PC-9 (cell line): ENCODE measurements at regions not wholly inside any gene's neighbourhood (a gene's known extent, or its start where the extent isn't known, plus 50 kb on each side); places are given as distances from the start of the nearest gene placed in this dataset.

Source experiments
- EZH2 ChIP-seq: fragments of 200-600 bp; sonication (generic); IDR thresholded peaks from 2 replicates; pipeline ENCODE4 v1.8.0; 2017; ENCODE audit warnings: antibody characterized with exemption, low read depth
- TF ChIP-seq, protein P1 (sequence below): fragments of 200-600 bp; sonication (generic); conservative IDR thresholded peaks from 2 replicates; pipeline ENCODE4 v1.6.1; 2017; ENCODE audit warnings: mixed run types, antibody characterized with exemption, mild to moderate bottlenecking, moderate library complexity

GRCh38 chr5:89850513-89850865 is 559.1 kb downstream of the CETN3 start:
- TF ChIP-seq, protein P1, sequence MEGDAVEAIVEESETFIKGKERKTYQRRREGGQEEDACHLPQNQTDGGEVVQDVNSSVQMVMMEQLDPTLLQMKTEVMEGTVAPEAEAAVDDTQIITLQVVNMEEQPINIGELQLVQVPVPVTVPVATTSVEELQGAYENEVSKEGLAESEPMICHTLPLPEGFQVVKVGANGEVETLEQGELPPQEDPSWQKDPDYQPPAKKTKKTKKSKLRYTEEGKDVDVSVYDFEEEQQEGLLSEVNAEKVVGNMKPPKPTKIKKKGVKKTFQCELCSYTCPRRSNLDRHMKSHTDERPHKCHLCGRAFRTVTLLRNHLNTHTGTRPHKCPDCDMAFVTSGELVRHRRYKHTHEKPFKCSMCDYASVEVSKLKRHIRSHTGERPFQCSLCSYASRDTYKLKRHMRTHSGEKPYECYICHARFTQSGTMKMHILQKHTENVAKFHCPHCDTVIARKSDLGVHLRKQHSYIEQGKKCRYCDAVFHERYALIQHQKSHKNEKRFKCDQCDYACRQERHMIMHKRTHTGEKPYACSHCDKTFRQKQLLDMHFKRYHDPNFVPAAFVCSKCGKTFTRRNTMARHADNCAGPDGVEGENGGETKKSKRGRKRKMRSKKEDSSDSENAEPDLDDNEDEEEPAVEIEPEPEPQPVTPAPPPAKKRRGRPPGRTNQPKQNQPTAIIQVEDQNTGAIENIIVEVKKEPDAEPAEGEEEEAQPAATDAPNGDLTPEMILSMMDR: no peak
- no peak for TF ChIP-seq EZH2
